ENCODE measurements at regions not wholly inside any gene's neighbourhood (a gene's known extent, or its start where the extent isn't known, plus 50 kb on each side); places are given as distances from the start of the nearest gene placed in this dataset.
"Not testable (repeated sequence)": the region's sequence is repeated elsewhere in the genome, so short reads cannot be mapped to it uniquely, and the experiment has no call there.

GRCh38 chr3:16073203-16073602 is 101.3 kb upstream of the GALNT15 start:
- Histone ChIP-seq H3K36me3 (no peaks in the 10 kb centered on the region), H3K4me3 (no peak overlapping the region), H3K27ac (no peak overlapping the region), H3K27me3 (no peaks in the 10 kb centered on the region), H3K4me1 (no peaks in the 10 kb centered on the region), H3K9me3 (peaks cover 0 to 8% (median 0%) of the 10 kb centered on the region in 3 donors)
- TF ChIP-seq CTCF (IDR thresholded peaks at IDR 0.05) (no peak), POLR2A (IDR thresholded peaks at IDR 0.05) (no peak)
- intact Hi-C loops (cut with DNase I): no loop called here
- DNase-seq: no peak

GRCh38 chr3:16073990-16074671 is 100.3 kb upstream of the GALNT15 start:
- H3K27ac ChIP-seq; intact Hi-C loops (cut with DNase I); H3K4me1 ChIP-seq; H3K27me3 ChIP-seq; H3K4me3 ChIP-seq; H3K9me3 ChIP-seq; H3K36me3 ChIP-seq; DNase-seq: not testable (repeated sequence)

- Histone ChIP-seq H3K9me3 (peaks cover 0 to 8% (median under 1%) of the 10 kb centered on the region in 3 donors), H3K4me1 (no peaks in the 10 kb centered on the region), H3K36me3 (no peaks in the 10 kb centered on the region), H3K27me3 (no peaks in the 10 kb centered on the region), H3K27ac (no peak overlapping the region), H3K4me3 (no peak overlapping the region)
- WGBS, 2 donors: 85 to 88% methylated on average over 4 of the region's 4 CpGs
- DNase-seq: no peak
- no peak for TF ChIP-seq POLR2A (IDR thresholded peaks at IDR 0.05)
- no peak for TF ChIP-seq CTCF (IDR thresholded peaks at IDR 0.05)
- intact Hi-C loops (cut with DNase I): no loop called here
Observed at GRCh38 chr3:16075647-16076046, 98.8 kb upstream of the GALNT15 start.

GRCh38 chr3:16076564-16076963 is 97.9 kb upstream of the GALNT15 start:
- no peak for TF ChIP-seq POLR2A (IDR thresholded peaks at IDR 0.05)
- TF ChIP-seq CTCF (IDR thresholded peaks at IDR 0.05): no peak
- peaks cover 0 to 13% (median 10%) of the 10 kb centered on the region in 3 donors for H3K9me3 ChIP-seq
- no peaks in the 10 kb centered on the region for H3K36me3 ChIP-seq
- H3K27me3 ChIP-seq: no peaks in the 10 kb centered on the region
- no peaks in the 10 kb centered on the region for H3K4me1 ChIP-seq
- 60 to 100% methylated on average over 2 of the region's 2 CpGs for WGBS, 2 donors
- H3K4me3 ChIP-seq: no peak overlapping the region
- no peak for DNase-seq
- H3K27ac ChIP-seq: no peak overlapping the region
- intact Hi-C loops (cut with DNase I): no loop called here

- H3K4me1 ChIP-seq; intact Hi-C loops (cut with DNase I); H3K4me3 ChIP-seq; DNase-seq; H3K27me3 ChIP-seq; H3K27ac ChIP-seq; H3K36me3 ChIP-seq: not testable (repeated sequence)
- WGBS, 2 donors: 86 to 91% methylated on average over 4 to 5 of the region's 5 CpGs
- peaks cover 0 to 16% (median 16%) of the 10 kb centered on the region in 3 donors for H3K9me3 ChIP-seq
Observed at GRCh38 chr3:16077146-16077545, 97.3 kb upstream of the GALNT15 start.

GRCh38 chr3:16077681-16078080 is 96.8 kb upstream of the GALNT15 start:
- WGBS, 2 donors: 78 to 96% methylated on average over 8 of the region's 8 CpGs
- DNase-seq; H3K4me3 ChIP-seq; H3K36me3 ChIP-seq; intact Hi-C loops (cut with DNase I); H3K27me3 ChIP-seq; H3K4me1 ChIP-seq; H3K27ac ChIP-seq: not testable (repeated sequence)
- peaks cover 0 to 21% (median 16%) of the 10 kb centered on the region in 3 donors for H3K9me3 ChIP-seq

- intact Hi-C loops (cut with DNase I): no loop called here
- no peaks in the 10 kb centered on the region for H3K4me1 ChIP-seq
- no peaks in the 10 kb centered on the region for H3K36me3 ChIP-seq
- H3K27ac ChIP-seq: no peak overlapping the region
- DNase-seq: no peak
- 72 to 86% methylated on average over 2 of the region's 2 CpGs for WGBS, 2 donors
- H3K4me3 ChIP-seq: no peak overlapping the region
- H3K27me3 ChIP-seq: no peaks in the 10 kb centered on the region
- peaks cover 0 to 21% (median 16%) of the 10 kb centered on the region in 3 donors for H3K9me3 ChIP-seq
- no peak for TF ChIP-seq POLR2A (IDR thresholded peaks at IDR 0.05)
- no peak for TF ChIP-seq CTCF (IDR thresholded peaks at IDR 0.05)
Observed at GRCh38 chr3:16079519-16079918, 95.0 kb upstream of the GALNT15 start.
